ENCODE measurements at regions not wholly inside any gene's neighbourhood (a gene's known extent, or its start where the extent isn't known, plus 50 kb on each side); places are given as distances from the start of the nearest gene placed in this dataset.

DNA sequence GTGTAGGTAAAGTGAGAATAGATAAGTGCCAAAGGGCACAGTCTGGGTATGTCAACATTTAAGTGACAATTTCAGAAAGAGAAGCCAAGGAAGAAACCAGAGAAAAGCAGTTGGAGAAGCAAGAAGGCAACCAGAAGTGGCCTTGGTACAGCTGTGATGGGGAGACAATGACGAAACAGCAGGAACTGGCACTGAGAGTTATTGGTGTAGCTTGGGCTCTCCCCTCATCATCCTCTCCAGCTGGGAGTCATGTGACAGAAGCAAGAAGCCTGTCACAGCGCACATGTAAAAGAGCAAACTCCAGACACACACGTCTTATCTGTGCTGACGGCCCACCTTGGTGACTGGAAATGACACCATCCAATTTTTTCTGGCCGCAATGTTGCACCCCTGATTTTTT, 203.3 kb upstream of the NUDT4 start:
- TF ChIP-seq POLR2A (IDR thresholded peaks at IDR 0.05), result no peak
- TF ChIP-seq, protein P1, sequence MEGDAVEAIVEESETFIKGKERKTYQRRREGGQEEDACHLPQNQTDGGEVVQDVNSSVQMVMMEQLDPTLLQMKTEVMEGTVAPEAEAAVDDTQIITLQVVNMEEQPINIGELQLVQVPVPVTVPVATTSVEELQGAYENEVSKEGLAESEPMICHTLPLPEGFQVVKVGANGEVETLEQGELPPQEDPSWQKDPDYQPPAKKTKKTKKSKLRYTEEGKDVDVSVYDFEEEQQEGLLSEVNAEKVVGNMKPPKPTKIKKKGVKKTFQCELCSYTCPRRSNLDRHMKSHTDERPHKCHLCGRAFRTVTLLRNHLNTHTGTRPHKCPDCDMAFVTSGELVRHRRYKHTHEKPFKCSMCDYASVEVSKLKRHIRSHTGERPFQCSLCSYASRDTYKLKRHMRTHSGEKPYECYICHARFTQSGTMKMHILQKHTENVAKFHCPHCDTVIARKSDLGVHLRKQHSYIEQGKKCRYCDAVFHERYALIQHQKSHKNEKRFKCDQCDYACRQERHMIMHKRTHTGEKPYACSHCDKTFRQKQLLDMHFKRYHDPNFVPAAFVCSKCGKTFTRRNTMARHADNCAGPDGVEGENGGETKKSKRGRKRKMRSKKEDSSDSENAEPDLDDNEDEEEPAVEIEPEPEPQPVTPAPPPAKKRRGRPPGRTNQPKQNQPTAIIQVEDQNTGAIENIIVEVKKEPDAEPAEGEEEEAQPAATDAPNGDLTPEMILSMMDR (IDR thresholded peaks at IDR 0.05), result no peak
